GM12878 (cell line): ENCODE measurements at regions not wholly inside any gene's neighbourhood (a gene's known extent, or its start where the extent isn't known, plus 50 kb on each side); places are given as distances from the start of the nearest gene placed in this dataset.

ENCODE experiments used
- ATAC-seq: fragments of 200-7000 bp; cut with Tn5 transposase; 3 replicates; pipeline ENCODE4 v1.9.1; 2020; ENCODE audit warnings: mild to moderate bottlenecking, moderate library complexity
- BruUV-seq: library from RNA; stranded (reverse); fragments of 400-500 nt; replicated peaks from 2 replicates; lab custom pipeline; 2021; lab: Mats Ljungman, UMichigan
- CTCF ChIA-PET: fragments of 300-600 bp; sonication (Branson Sonifier 250); formaldehyde crosslinking; extraction: SDS; loops from one replicate; lab custom pipeline; 2021; ENCODE audit warnings: inconsistent platforms; lab: Yijun Ruan, JAX
- POLR2A ChIA-PET: fragments of 350-600 bp; formaldehyde crosslinking; extraction: SDS; loops from one replicate; lab custom pipeline; 2021; ENCODE audit warnings: inconsistent platforms; lab: Charles Lee
- RAD21 ChIA-PET: fragments of 300-600 bp; sonication (Branson Sonifier 250); formaldehyde crosslinking; loops from one replicate; lab custom pipeline; 2023; ENCODE audit warnings: antibody characterized with exemption; ENCODE audit not compliant: unreplicated experiment; lab: Charles Lee
- SMC1A ChIA-PET: fragments of 300-600 bp; sonication (Branson Sonifier 250); formaldehyde crosslinking; loops from one replicate; lab custom pipeline; 2023; ENCODE audit not compliant: unreplicated experiment, uncharacterized antibody; lab: Charles Lee
- DNase-seq: peaks from one replicate; pipeline ENCODE4 v3.0.0-alpha.2; 2011; ENCODE audit warnings: low read depth, low spot score
- FAIRE-seq: peaks from 3 replicates; lab custom pipeline; 2011; peaks lifted over from hg19 to GRCh38; lab: Jason Lieb, UNC
- H2AFZ ChIP-seq: 2 replicates; pipeline ENCODE4 v1.6.0; 2011; ENCODE audit warnings: low read depth, low read length, control low read depth; ENCODE audit not compliant: control insufficient read depth
- H3K27ac ChIP-seq: 2 replicates; pipeline ENCODE4 v1.5.1; 2011; ENCODE audit warnings: control low read depth; ENCODE audit not compliant: control insufficient read depth, insufficient read depth
- H3K27me3 ChIP-seq, 2 experiments: replicated peaks in 1 of 2; 2 replicates each; pipeline versions ENCODE4 v1.6.0 to v1.6.1; 2011; ENCODE audit warnings: low read length in 1 of 2; ENCODE audit not compliant: control insufficient read depth in 2 of 2, insufficient read depth in 2 of 2
- H3K36me3 ChIP-seq, 2 experiments: 2 replicates each; pipeline ENCODE4 v1.5.1; 2011; ENCODE audit warnings: low read length in 1 of 2; ENCODE audit not compliant: control insufficient read depth in 2 of 2, insufficient read depth in 2 of 2
- H3K4me1 ChIP-seq: 2 replicates; pipeline ENCODE4 v1.6.1; 2011; ENCODE audit warnings: mild to moderate bottlenecking, low read length, moderate library complexity, mixed read lengths; ENCODE audit not compliant: control insufficient read depth, insufficient read depth
- H3K4me2 ChIP-seq: 2 replicates; pipeline ENCODE4 v1.6.0; 2011; ENCODE audit warnings: control low read depth; ENCODE audit not compliant: control insufficient read depth, insufficient read depth
- H3K4me3 ChIP-seq: fragments of 200-600 bp; sonication (generic); 2 replicates; pipeline ENCODE4 v1.5.1; 2016
- H3K79me2 ChIP-seq: 2 replicates; pipeline ENCODE4 v1.6.0; 2011; ENCODE audit warnings: low read length; ENCODE audit not compliant: control insufficient read depth, insufficient read depth
- H3K9ac ChIP-seq: 2 replicates; pipeline ENCODE4 v1.8.0; 2011; ENCODE audit warnings: low read length, control low read depth, mixed read lengths; ENCODE audit not compliant: control insufficient read depth, insufficient read depth
- H3K9me3 ChIP-seq: replicated peaks from 3 replicates; pipeline ENCODE4 v1.5.1; 2011; ENCODE audit warnings: mild to moderate bottlenecking, low read length; ENCODE audit not compliant: control insufficient read depth, insufficient read depth
- H4K20me1 ChIP-seq: 2 replicates; pipeline ENCODE4 v1.6.0; 2011; ENCODE audit not compliant: control insufficient read depth, insufficient read depth
- ATF3 ChIP-seq: IDR thresholded peaks from 2 replicates; pipeline ENCODE4 v1.6.1; 2011; ENCODE audit warnings: low read depth, mild to moderate bottlenecking, low read length, moderate library complexity, borderline replicate concordance; ENCODE audit errors: extremely low read depth
- BCLAF1 ChIP-seq: fragments of 450-650 bp; IDR thresholded peaks from 2 replicates; pipeline ENCODE4 v1.6.1; 2017; ENCODE audit warnings: antibody characterized with exemption, mild to moderate bottlenecking, moderate library complexity
- E2F4 ChIP-seq: IDR thresholded peaks from 2 replicates; pipeline ENCODE4 v1.6.1; 2012; ENCODE audit warnings: low read depth, low read length, improper control_type of control experiment
- GABPA ChIP-seq: IDR thresholded peaks from 2 replicates; pipeline ENCODE4 v1.6.1; 2014; ENCODE audit warnings: antibody characterized with exemption, low read depth, mild to moderate bottlenecking, inconsistent platforms
- IKZF2 ChIP-seq, 2 experiments: fragments of 450-650 bp; IDR thresholded peaks; 2 replicates each; pipeline ENCODE4 v1.6.1; 2017; ENCODE audit warnings: mild to moderate bottlenecking in 2 of 2, moderate library complexity in 2 of 2
- POLR2AphosphoS5 ChIP-seq: IDR thresholded peaks from 2 replicates; pipeline ENCODE4 v1.6.1; 2011; ENCODE audit warnings: mild to moderate bottlenecking, low read length, inconsistent platforms
- RCOR1 ChIP-seq: conservative IDR thresholded peaks from 2 replicates; pipeline ENCODE4 v1.6.1; 2012; ENCODE audit warnings: low read depth, low read length, improper control_type of control experiment
- SMC3 ChIP-seq: IDR thresholded peaks from 2 replicates; pipeline ENCODE4 v1.6.1; 2011; ENCODE audit warnings: low read length, improper control_type of control experiment, borderline replicate concordance
- WGBS: methylation state at CpG from one replicate; pipeline ENCODE4 v1.1.6; 2016; ENCODE audit warnings: low lambda C conversion rate; ENCODE audit not compliant: insufficient replicate concordance, insufficient coverage; ENCODE audit errors: missing lambda C conversion rate; 5-methylcytosine and 5-hydroxymethylcytosine counted together
- in situ Hi-C: fragments of 300-500 bp; cut with MboI; formaldehyde crosslinking; loops from 9 replicates; pipeline ENCODE4 v1.14.3; 2018; ENCODE audit warnings: mixed read lengths
- intact Hi-C: fragments of 100-400 bp; cut with micrococcal nuclease; formaldehyde crosslinking; loops from one replicate; pipeline ENCODE4 v1.14.2; 2022; ENCODE audit not compliant: unreplicated experiment
- TF ChIP-seq, protein P1 (sequence below): fragments of 450-650 bp; IDR thresholded peaks from 2 replicates; pipeline ENCODE4 v1.6.1; 2017; ENCODE audit warnings: borderline replicate concordance
- TF ChIP-seq, protein P2 (sequence below): fragments of 450-650 bp; IDR thresholded peaks from 2 replicates; pipeline ENCODE4 v1.6.1; 2017; ENCODE audit warnings: mild to moderate bottlenecking, moderate library complexity
- TF ChIP-seq, protein P3 (sequence below): fragments of 450-650 bp; IDR thresholded peaks from 2 replicates; pipeline ENCODE4 v1.6.1; 2018; ENCODE audit warnings: mild to moderate bottlenecking, low read depth, moderate library complexity; ENCODE audit not compliant: partially characterized antibody

DNA sequence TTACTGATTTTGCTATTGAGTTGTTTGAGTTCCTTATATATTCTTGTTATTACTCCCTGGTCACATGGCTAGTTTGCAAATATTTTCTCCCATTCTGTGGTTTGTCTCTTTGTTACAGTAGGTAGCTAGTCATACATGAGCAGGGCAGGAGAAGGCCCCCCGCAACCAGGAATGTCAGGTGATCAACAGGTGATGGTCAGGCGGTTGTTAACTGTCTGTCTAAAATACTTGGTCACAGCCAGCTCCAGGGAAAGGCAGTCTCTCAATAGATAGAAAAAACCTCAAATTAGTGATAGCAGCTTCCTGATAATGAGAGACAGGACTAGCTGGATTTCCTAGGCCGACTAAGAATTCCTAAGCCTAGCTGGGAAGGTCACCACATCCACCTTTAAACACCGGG lies 217.9 kb downstream of the RHOU start:
- H3K9me3 ChIP-seq: no peaks in the 10 kb centered on the region
- H3K4me3 ChIP-seq: no peak overlapping the region
- no peaks in the 10 kb centered on the region for H3K4me1 ChIP-seq
- intact Hi-C loops: no loop called here
- no peaks in the 10 kb centered on the region for H3K36me3 ChIP-seq
- POLR2A ChIA-PET: no interaction called here
- no peak overlapping the region for H3K9ac ChIP-seq
- no peaks in the 10 kb centered on the region for H3K79me2 ChIP-seq
- in situ Hi-C loops: no loop called here
- no peaks in the 10 kb centered on the region for H4K20me1 ChIP-seq
- H3K27me3 ChIP-seq: no peaks in the 10 kb centered on the region; a peak in 1 of 4 replicates
- no peak overlapping the region for H3K27ac ChIP-seq
- DNase-seq (no peak), ATAC-seq (no peak), FAIRE-seq (no peak)
- BruUV-seq: no TSS peak
- RAD21 ChIA-PET: no interaction called here
- CTCF ChIA-PET: no interaction called here
- WGBS: 13% methylated on average over 4 of the region's 4 CpGs
- SMC1A ChIA-PET: no interaction called here
- no peak overlapping the region for H3K4me2 ChIP-seq
- no peak overlapping the region for H2AFZ ChIP-seq
- TF ChIP-seq, protein P1, sequence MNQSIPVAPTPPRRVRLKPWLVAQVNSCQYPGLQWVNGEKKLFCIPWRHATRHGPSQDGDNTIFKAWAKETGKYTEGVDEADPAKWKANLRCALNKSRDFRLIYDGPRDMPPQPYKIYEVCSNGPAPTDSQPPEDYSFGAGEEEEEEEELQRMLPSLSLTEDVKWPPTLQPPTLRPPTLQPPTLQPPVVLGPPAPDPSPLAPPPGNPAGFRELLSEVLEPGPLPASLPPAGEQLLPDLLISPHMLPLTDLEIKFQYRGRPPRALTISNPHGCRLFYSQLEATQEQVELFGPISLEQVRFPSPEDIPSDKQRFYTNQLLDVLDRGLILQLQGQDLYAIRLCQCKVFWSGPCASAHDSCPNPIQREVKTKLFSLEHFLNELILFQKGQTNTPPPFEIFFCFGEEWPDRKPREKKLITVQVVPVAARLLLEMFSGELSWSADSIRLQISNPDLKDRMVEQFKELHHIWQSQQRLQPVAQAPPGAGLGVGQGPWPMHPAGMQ: no peak
- TF ChIP-seq, protein P2, sequence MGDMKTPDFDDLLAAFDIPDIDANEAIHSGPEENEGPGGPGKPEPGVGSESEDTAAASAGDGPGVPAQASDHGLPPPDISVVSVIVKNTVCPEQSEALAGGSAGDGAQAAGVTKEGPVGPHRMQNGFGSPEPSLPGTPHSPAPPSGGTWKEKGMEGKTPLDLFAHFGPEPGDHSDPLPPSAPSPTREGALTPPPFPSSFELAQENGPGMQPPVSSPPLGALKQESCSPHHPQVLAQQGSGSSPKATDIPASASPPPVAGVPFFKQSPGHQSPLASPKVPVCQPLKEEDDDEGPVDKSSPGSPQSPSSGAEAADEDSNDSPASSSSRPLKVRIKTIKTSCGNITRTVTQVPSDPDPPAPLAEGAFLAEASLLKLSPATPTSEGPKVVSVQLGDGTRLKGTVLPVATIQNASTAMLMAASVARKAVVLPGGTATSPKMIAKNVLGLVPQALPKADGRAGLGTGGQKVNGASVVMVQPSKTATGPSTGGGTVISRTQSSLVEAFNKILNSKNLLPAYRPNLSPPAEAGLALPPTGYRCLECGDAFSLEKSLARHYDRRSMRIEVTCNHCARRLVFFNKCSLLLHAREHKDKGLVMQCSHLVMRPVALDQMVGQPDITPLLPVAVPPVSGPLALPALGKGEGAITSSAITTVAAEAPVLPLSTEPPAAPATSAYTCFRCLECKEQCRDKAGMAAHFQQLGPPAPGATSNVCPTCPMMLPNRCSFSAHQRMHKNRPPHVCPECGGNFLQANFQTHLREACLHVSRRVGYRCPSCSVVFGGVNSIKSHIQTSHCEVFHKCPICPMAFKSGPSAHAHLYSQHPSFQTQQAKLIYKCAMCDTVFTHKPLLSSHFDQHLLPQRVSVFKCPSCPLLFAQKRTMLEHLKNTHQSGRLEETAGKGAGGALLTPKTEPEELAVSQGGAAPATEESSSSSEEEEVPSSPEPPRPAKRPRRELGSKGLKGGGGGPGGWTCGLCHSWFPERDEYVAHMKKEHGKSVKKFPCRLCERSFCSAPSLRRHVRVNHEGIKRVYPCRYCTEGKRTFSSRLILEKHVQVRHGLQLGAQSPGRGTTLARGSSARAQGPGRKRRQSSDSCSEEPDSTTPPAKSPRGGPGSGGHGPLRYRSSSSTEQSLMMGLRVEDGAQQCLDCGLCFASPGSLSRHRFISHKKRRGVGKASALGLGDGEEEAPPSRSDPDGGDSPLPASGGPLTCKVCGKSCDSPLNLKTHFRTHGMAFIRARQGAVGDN: no peak
- TF ChIP-seq POLR2AphosphoS5 (no peak), RCOR1 (no peak), SMC3 (no peak), ATF3 (no peak), GABPA (no peak), IKZF2 (IDR thresholded peaks at IDR 0.05) (no peak), BCLAF1 (no peak), E2F4 (no peak)
- TF ChIP-seq, protein P3, sequence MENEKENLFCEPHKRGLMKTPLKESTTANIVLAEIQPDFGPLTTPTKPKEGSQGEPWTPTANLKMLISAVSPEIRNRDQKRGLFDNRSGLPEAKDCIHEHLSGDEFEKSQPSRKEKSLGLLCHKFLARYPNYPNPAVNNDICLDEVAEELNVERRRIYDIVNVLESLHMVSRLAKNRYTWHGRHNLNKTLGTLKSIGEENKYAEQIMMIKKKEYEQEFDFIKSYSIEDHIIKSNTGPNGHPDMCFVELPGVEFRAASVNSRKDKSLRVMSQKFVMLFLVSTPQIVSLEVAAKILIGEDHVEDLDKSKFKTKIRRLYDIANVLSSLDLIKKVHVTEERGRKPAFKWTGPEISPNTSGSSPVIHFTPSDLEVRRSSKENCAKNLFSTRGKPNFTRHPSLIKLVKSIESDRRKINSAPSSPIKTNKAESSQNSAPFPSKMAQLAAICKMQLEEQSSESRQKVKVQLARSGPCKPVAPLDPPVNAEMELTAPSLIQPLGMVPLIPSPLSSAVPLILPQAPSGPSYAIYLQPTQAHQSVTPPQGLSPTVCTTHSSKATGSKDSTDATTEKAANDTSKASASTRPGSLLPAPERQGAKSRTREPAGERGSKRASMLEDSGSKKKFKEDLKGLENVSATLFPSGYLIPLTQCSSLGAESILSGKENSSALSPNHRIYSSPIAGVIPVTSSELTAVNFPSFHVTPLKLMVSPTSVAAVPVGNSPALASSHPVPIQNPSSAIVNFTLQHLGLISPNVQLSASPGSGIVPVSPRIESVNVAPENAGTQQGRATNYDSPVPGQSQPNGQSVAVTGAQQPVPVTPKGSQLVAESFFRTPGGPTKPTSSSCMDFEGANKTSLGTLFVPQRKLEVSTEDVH: no peak
